Neural cell (in vitro differentiated cells): ENCODE measurements at regions not wholly inside any gene's neighbourhood (a gene's known extent, or its start where the extent isn't known, plus 50 kb on each side); places are given as distances from the start of the nearest gene placed in this dataset.

Experiments used
- EP300 ChIP-seq: fragments of 450-650 bp; conservative IDR thresholded peaks from 2 replicates; pipeline ENCODE4 v1.6.1; 2014; ENCODE audit warnings: antibody characterized with exemption, mild to moderate bottlenecking, moderate library complexity; ENCODE audit not compliant: poor library complexity, severe bottlenecking
- RAD21 ChIP-seq: fragments of 450-650 bp; conservative IDR thresholded peaks from 2 replicates; pipeline ENCODE4 v1.6.1; 2014; ENCODE audit warnings: antibody characterized with exemption, mild to moderate bottlenecking, moderate library complexity
- TAF1 ChIP-seq: IDR thresholded peaks from 2 replicates; pipeline ENCODE4 v1.6.1; 2012; ENCODE audit warnings: low read depth
- TF ChIP-seq, protein P1 (sequence below): fragments of 450-650 bp; IDR thresholded peaks from 2 replicates; pipeline ENCODE4 v1.5.1; 2014; ENCODE audit warnings: antibody characterized with exemption, mild to moderate bottlenecking, moderate library complexity; ENCODE audit not compliant: poor library complexity, severe bottlenecking
- TF ChIP-seq, protein P2 (sequence below): IDR thresholded peaks from 2 replicates; pipeline ENCODE4 v1.6.1; 2012; ENCODE audit warnings: borderline replicate concordance

DNA sequence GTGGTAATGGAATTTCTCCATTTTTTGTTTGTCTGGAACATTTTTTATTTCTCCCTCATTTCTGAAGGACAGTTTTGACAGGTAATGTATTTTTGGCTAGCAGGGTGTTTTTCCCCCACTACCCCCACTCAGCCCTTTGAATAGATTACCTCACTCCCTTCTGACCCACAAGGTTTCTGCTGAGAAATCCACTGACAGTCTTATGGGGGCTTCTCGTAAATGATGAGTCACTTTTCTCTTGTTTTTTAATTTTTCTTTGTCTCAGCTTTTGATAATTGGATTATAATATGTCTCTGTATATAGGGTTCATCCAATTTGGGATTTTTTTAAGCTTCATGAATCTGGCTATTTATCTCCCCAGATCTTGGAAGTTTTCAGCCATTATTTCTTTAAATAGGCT is 74.7 kb upstream of the CCDC71L start:
- TF ChIP-seq, protein P1, sequence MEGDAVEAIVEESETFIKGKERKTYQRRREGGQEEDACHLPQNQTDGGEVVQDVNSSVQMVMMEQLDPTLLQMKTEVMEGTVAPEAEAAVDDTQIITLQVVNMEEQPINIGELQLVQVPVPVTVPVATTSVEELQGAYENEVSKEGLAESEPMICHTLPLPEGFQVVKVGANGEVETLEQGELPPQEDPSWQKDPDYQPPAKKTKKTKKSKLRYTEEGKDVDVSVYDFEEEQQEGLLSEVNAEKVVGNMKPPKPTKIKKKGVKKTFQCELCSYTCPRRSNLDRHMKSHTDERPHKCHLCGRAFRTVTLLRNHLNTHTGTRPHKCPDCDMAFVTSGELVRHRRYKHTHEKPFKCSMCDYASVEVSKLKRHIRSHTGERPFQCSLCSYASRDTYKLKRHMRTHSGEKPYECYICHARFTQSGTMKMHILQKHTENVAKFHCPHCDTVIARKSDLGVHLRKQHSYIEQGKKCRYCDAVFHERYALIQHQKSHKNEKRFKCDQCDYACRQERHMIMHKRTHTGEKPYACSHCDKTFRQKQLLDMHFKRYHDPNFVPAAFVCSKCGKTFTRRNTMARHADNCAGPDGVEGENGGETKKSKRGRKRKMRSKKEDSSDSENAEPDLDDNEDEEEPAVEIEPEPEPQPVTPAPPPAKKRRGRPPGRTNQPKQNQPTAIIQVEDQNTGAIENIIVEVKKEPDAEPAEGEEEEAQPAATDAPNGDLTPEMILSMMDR, result no peak
- TF ChIP-seq RAD21 (no peak), EP300 (no peak), TAF1 (no peak)
- TF ChIP-seq, protein P2, sequence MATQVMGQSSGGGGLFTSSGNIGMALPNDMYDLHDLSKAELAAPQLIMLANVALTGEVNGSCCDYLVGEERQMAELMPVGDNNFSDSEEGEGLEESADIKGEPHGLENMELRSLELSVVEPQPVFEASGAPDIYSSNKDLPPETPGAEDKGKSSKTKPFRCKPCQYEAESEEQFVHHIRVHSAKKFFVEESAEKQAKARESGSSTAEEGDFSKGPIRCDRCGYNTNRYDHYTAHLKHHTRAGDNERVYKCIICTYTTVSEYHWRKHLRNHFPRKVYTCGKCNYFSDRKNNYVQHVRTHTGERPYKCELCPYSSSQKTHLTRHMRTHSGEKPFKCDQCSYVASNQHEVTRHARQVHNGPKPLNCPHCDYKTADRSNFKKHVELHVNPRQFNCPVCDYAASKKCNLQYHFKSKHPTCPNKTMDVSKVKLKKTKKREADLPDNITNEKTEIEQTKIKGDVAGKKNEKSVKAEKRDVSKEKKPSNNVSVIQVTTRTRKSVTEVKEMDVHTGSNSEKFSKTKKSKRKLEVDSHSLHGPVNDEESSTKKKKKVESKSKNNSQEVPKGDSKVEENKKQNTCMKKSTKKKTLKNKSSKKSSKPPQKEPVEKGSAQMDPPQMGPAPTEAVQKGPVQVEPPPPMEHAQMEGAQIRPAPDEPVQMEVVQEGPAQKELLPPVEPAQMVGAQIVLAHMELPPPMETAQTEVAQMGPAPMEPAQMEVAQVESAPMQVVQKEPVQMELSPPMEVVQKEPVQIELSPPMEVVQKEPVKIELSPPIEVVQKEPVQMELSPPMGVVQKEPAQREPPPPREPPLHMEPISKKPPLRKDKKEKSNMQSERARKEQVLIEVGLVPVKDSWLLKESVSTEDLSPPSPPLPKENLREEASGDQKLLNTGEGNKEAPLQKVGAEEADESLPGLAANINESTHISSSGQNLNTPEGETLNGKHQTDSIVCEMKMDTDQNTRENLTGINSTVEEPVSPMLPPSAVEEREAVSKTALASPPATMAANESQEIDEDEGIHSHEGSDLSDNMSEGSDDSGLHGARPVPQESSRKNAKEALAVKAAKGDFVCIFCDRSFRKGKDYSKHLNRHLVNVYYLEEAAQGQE, result no peak
